ENCODE measurements at regions not wholly inside any gene's neighbourhood (a gene's known extent, or its start where the extent isn't known, plus 50 kb on each side); places are given as distances from the start of the nearest gene placed in this dataset.

- ATAC-seq (ENCODE audit: low FRiP score) (no peak), DNase-seq (ENCODE audit: low spot score) (no peak)
- TF ChIP-seq CTCF (IDR thresholded peaks at IDR 0.05), result no peak
Measured at GRCh38 chr7:136074843-136075242, 97.7 kb upstream of the MTPN start.

- ATAC-seq (ENCODE audit: low FRiP score), result no peak
- DNase-seq (ENCODE audit: low spot score), result no peak
- no peak for TF ChIP-seq CTCF (IDR thresholded peaks at IDR 0.05)
Measured at GRCh38 chr7:136072447-136072846, 95.3 kb upstream of the MTPN start.

- ATAC-seq (ENCODE audit: low FRiP score), result no peak
- TF ChIP-seq CTCF (IDR thresholded peaks at IDR 0.05), result no peak
- DNase-seq (ENCODE audit: low spot score), result no peak
Measured at GRCh38 chr7:136070736-136071505, 93.8 kb upstream of the MTPN start.

GRCh38 chr7:136069840-136070529 is 92.8 kb upstream of the MTPN start:
- TF ChIP-seq CTCF (IDR thresholded peaks at IDR 0.05), result no peak
- ATAC-seq (ENCODE audit: low FRiP score), result no peak

GRCh38 chr7:136067277-136067676 is 90.1 kb upstream of the MTPN start:
- ATAC-seq (ENCODE audit: low FRiP score) (no peak), DNase-seq (ENCODE audit: low spot score) (no peak)
- no peak for TF ChIP-seq CTCF (IDR thresholded peaks at IDR 0.05)

More at GRCh38 chr7:136069840-136070529, 92.8 kb upstream of the MTPN start:
- no peak for DNase-seq (ENCODE audit: low spot score)

- DNase-seq (ENCODE audit: low spot score), result no peak
- no peak for TF ChIP-seq CTCF (IDR thresholded peaks at IDR 0.05)
- no peak for ATAC-seq (ENCODE audit: low FRiP score)
Measured at GRCh38 chr7:136066304-136067143, 89.4 kb upstream of the MTPN start.

Data from omental fat pad (tissue), 3 donors.